ENCODE measurements at regions not wholly inside any gene's neighbourhood (a gene's known extent, or its start where the extent isn't known, plus 50 kb on each side); places are given as distances from the start of the nearest gene placed in this dataset.

- TF ChIP-seq CTCF (conservative IDR thresholded peaks at IDR 0.05 in 1 of 2, IDR thresholded peaks at IDR 0.05 in 1 of 2; ENCODE audit: low read depth in 1 of 2, low read length in 2 of 2) (no peak), EZH2 (IDR thresholded peaks at IDR 0.05; ENCODE audit: low read length, missing control alignments) (no peak)
Observed at GRCh38 chr2:145543856-145544255, 1023.9 kb upstream of the ZEB2 start.

Measured in fibroblast of lung (primary cell).